ENCODE measurements at regions not wholly inside any gene's neighbourhood (a gene's known extent, or its start where the extent isn't known, plus 50 kb on each side); places are given as distances from the start of the nearest gene placed in this dataset.

DNA sequence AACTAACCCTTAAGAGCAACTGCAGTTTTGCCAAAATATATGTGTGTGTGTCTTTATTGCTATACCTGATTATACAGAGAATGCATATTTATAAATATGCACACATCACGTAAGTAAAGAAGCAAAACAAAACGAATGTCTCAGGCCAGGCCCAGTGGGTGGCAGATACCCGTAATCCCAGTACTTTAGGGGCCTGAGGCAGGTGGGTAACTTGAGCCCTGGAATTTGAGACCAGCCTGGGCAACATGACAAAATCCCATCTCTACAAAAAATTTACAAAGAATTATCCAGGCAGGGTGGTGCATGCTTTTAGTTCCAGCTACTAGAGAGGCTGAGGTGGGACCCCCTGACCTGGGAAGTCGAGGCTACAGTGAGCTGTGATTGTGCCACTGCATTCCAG lies 745.3 kb downstream of the SATB2 start:
- TF ChIP-seq CTCF (conservative IDR thresholded peaks at IDR 0.05) = no peak
- Mint-ChIP-seq H3K27me3 (ENCODE audit: low read depth) (peaks cover 3% of the 10 kb centered on the region), H3K36me3 (ENCODE audit: low read depth) (no peaks in the 10 kb centered on the region), H3K4me3 (no peak overlapping the region), H3K9me3 (peaks cover 7% of the 10 kb centered on the region), H3K27ac (ENCODE audit: unreplicated experiment) (no peak overlapping the region), H3K4me1 (no peaks in the 10 kb centered on the region)
- no peak for DNase-seq (ENCODE audit: low read depth, low spot score)

GRCh38 chr2:198711484-198711883 lies 746.3 kb downstream of the SATB2 start:
- no peak for DNase-seq (ENCODE audit: low read depth, low spot score)
- peaks cover 3% of the 10 kb centered on the region for H3K27me3 Mint-ChIP-seq (ENCODE audit: low read depth)
- TF ChIP-seq CTCF (conservative IDR thresholded peaks at IDR 0.05) = no peak
- H3K4me3 Mint-ChIP-seq = no peak overlapping the region
- H3K9me3 Mint-ChIP-seq = peaks cover 7% of the 10 kb centered on the region
- no peaks in the 10 kb centered on the region for H3K36me3 Mint-ChIP-seq (ENCODE audit: low read depth)
- no peaks in the 10 kb centered on the region for H3K4me1 Mint-ChIP-seq
- no peak overlapping the region for H3K27ac Mint-ChIP-seq (ENCODE audit: unreplicated experiment)

- H3K4me1 Mint-ChIP-seq = no peaks in the 10 kb centered on the region
- peaks cover 7% of the 10 kb centered on the region for H3K9me3 Mint-ChIP-seq
- TF ChIP-seq CTCF (conservative IDR thresholded peaks at IDR 0.05) = no peak
- H3K4me3 Mint-ChIP-seq = no peak overlapping the region
- no peak overlapping the region for H3K27ac Mint-ChIP-seq (ENCODE audit: unreplicated experiment)
- no peaks in the 10 kb centered on the region for H3K36me3 Mint-ChIP-seq (ENCODE audit: low read depth)
- H3K27me3 Mint-ChIP-seq (ENCODE audit: low read depth) = peaks cover 3% of the 10 kb centered on the region
- DNase-seq (ENCODE audit: low read depth, low spot score) = no peak
These were observed 747.2 kb downstream of the SATB2 start for GRCh38 chr2:198710562-198710961.

DNA sequence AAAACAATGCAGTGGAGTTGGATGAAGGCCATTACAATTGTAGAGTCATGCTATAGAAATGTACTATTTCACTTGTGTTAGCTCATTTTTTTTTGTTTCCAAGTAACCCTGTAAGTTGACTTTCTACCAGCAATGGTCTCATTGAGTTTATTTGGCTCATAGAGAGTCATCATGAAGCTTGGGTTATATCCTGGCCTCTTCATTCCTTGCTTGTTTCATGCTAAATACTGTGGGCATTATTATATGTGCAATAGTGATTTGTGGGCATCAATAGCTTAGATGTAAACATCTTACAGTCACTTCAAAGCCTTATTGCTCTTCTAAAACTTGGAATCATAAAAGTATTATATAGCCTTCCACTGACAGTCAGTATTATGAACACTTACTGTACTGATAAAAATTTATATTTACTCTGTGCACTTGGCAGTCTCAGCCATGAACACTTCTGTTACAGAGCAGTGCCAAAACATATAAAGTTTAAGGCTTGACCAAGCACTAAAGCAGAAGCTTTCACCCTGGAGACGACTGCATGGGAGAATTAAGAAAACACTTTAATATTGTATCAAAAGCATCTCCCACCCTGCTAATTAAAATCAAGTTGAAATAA lies 751.2 kb downstream of the SATB2 start:
- no peak for TF ChIP-seq CTCF (conservative IDR thresholded peaks at IDR 0.05)
- peaks cover 12% of the 10 kb centered on the region for H3K4me1 Mint-ChIP-seq
- H3K9me3 Mint-ChIP-seq = peaks cover 7% of the 10 kb centered on the region
- H3K36me3 Mint-ChIP-seq (ENCODE audit: low read depth) = no peaks in the 10 kb centered on the region
- no peak overlapping the region for H3K4me3 Mint-ChIP-seq
- no peak overlapping the region for H3K27ac Mint-ChIP-seq (ENCODE audit: unreplicated experiment)
- DNase-seq (ENCODE audit: low read depth, low spot score) = no peak
- peaks cover 3% of the 10 kb centered on the region for H3K27me3 Mint-ChIP-seq (ENCODE audit: low read depth)

- no peak for TF ChIP-seq CTCF (conservative IDR thresholded peaks at IDR 0.05)
- no peak overlapping the region for H3K4me3 Mint-ChIP-seq
- H3K9me3 Mint-ChIP-seq = no peaks in the 10 kb centered on the region
- H3K4me1 Mint-ChIP-seq = peaks cover 15% of the 10 kb centered on the region
- peaks cover 5% of the 10 kb centered on the region for H3K27me3 Mint-ChIP-seq (ENCODE audit: low read depth)
- DNase-seq (ENCODE audit: low read depth, low spot score) = no peak
- no peak overlapping the region for H3K27ac Mint-ChIP-seq (ENCODE audit: unreplicated experiment)
- no peaks in the 10 kb centered on the region for H3K36me3 Mint-ChIP-seq (ENCODE audit: low read depth)
These were observed 754.5 kb downstream of the SATB2 start for GRCh38 chr2:198703281-198703680.
